HG03571 (cell line): ENCODE measurements at regions not wholly inside any gene's neighbourhood (a gene's known extent, or its start where the extent isn't known, plus 50 kb on each side); places are given as distances from the start of the nearest gene placed in this dataset.

Experiments
- ATAC-seq: cut with Tn5 transposase; IDR thresholded peaks from one replicate; pipeline ENCODE4 v1.9.1; 2021; ENCODE audit not compliant: unreplicated experiment

GRCh38 chr5:143506836-143507552, 103.5 kb upstream of the NR3C1 start:
- ATAC-seq, result no peak

- no peak for ATAC-seq
These were observed 102.4 kb upstream of the NR3C1 start for GRCh38 chr5:143505934-143506333.

- ATAC-seq, result no peak
These were observed 101.9 kb upstream of the NR3C1 start for GRCh38 chr5:143505354-143505753.

GRCh38 chr5:143501310-143502044, 98.0 kb upstream of the NR3C1 start:
- no peak for ATAC-seq

GRCh38 chr5:143499480-143500114, 96.1 kb upstream of the NR3C1 start:
- no peak for ATAC-seq

GRCh38 chr5:143498821-143499220, 95.3 kb upstream of the NR3C1 start:
- ATAC-seq, result no peak

- ATAC-seq, result no peak
These were observed 94.3 kb upstream of the NR3C1 start for GRCh38 chr5:143497749-143498148.

GRCh38 chr5:143496943-143497342, 93.5 kb upstream of the NR3C1 start:
- ATAC-seq, result no peak

GRCh38 chr5:143495821-143496275, 92.4 kb upstream of the NR3C1 start:
- no peak for ATAC-seq

GRCh38 chr5:143495110-143495509, 91.6 kb upstream of the NR3C1 start:
- ATAC-seq, result no peak

- no peak for ATAC-seq
These were observed 91.1 kb upstream of the NR3C1 start for GRCh38 chr5:143494595-143494994.

- ATAC-seq, result no peak
These were observed 90.7 kb upstream of the NR3C1 start for GRCh38 chr5:143494162-143494561.

GRCh38 chr5:143492783-143493182, 89.3 kb upstream of the NR3C1 start:
- ATAC-seq, result no peak

GRCh38 chr5:143491646-143492045, 88.2 kb upstream of the NR3C1 start:
- ATAC-seq, result no peak

GRCh38 chr5:143488381-143488780, 84.9 kb upstream of the NR3C1 start:
- no peak for ATAC-seq

- ATAC-seq, result no peak
These were observed 81.1 kb upstream of the NR3C1 start for GRCh38 chr5:143484601-143485000.

GRCh38 chr5:143481697-143482531, 78.4 kb upstream of the NR3C1 start:
- no peak for ATAC-seq

- ATAC-seq, result no peak
These were observed 76.5 kb upstream of the NR3C1 start for GRCh38 chr5:143480001-143480400.

GRCh38 chr5:143479394-143479793, 75.9 kb upstream of the NR3C1 start:
- ATAC-seq, result no peak

- ATAC-seq, result no peak
These were observed 73.2 kb upstream of the NR3C1 start for GRCh38 chr5:143476601-143477211.

- no peak for ATAC-seq
These were observed 71.1 kb upstream of the NR3C1 start for GRCh38 chr5:143474616-143475015.
